ENCODE measurements at regions not wholly inside any gene's neighbourhood (a gene's known extent, or its start where the extent isn't known, plus 50 kb on each side); places are given as distances from the start of the nearest gene placed in this dataset.

GRCh38 chr3:64913515-64913914 lies 225.7 kb upstream of the ADAMTS9 start:
- TF ChIP-seq POLR2AphosphoS5 (IDR thresholded peaks at IDR 0.05) (no peak), CTCF (IDR thresholded peaks at IDR 0.05) (no peak), POLR2A (IDR thresholded peaks at IDR 0.05) (no peak)
